GM20431 (cell line): ENCODE measurements at regions not wholly inside any gene's neighbourhood (a gene's known extent, or its start where the extent isn't known, plus 50 kb on each side); places are given as distances from the start of the nearest gene placed in this dataset.

Experiments used
- in situ Hi-C: fragments of 300-500 bp; cut with MseI, MboI; formaldehyde crosslinking; loops from one replicate; pipeline ENCODE4 v1.15.0; 2020; ENCODE audit warnings: low sequenced_read_pairs; ENCODE audit not compliant: unreplicated experiment

DNA sequence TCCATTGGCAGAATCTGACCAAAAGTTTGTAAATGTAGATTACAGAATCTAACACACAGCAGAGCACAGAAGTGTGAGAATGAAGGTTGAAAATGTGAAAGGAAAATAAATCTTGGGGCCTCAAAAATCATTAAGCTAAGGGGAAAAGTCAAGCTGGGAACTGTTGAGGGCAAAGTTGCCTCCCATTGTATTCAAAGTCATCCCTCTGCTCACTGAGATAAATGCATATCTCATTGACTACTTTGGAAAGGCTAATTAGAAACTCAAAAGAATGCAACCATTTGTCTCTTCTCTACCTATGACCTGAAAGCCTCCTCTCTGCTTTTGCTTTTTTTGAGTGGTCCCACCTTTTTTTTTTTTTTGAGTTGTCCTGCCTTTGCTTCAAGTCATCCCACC is 97.4 kb upstream of the ATF7IP start:
- in situ Hi-C loops = no loop called here

- in situ Hi-C loops = no loop called here
Measured at GRCh38 chr12:14270392-14270791, 95.1 kb upstream of the ATF7IP start.

DNA sequence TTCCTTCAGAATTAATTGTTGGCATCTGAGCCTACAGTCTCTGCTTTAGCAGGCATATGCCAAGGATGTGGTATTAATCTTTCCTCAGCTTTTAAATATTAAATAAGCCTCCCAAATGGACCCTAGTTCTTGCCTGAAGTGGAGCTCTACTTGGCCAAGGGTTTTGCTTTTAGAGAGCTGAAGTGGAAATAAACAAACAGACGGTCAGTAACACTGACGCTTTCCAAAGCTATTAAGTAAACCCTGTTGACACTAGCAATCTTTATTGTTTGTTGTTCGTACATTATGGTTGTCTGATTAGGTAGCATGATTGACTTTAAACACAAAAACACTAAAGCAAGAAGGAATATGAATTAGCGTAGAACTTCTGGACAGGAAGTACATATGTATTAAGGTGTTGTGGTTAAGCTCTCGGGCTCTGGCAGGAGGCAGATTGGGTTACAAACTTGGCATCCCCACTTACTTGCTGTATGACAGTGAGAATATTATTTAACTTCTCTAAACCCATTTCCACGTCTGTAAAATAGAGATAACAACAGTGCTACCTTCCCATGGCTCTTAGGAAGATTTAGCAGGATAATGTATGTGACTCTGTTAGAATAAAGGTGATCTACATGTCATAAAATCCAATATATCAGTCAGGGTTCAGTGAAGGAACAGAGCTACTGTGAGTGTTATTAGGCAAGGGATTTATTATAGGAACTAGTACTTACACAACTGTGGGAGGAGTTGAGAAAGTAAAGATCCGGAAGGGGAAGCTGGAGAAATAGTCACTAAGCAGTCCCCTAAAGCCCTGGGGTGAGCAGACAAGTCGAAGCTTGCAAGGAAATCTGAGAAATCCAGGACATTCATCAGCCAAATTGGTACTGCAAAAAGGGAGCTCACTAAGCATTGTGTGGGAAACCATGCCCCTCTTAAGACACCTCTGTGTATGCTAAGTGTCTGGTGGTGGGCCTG is 92.2 kb upstream of the ATF7IP start:
- in situ Hi-C loops = no loop called here

DNA sequence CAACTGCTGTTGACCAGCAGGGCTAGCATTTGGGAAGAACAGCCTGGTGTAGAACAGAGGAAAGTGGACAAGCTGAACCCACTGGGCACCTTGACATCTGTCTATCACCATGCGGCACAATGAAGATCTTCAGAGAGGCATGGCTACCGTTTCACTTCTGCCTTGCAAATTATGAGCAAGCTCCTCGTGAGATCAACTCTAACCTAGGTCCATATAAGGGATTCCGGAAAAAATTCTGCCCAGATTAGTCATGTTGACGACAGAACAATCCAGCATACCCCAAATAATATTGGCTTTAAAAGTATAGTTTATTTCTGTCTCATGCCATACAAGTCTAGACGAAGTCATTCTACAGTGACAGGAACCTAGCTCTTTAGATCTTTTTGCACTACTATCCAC is 91.6 kb upstream of the ATF7IP start:
- in situ Hi-C loops = no loop called here

GRCh38 chr12:14275111-14275510 is 90.4 kb upstream of the ATF7IP start:
- in situ Hi-C loops = no loop called here

DNA sequence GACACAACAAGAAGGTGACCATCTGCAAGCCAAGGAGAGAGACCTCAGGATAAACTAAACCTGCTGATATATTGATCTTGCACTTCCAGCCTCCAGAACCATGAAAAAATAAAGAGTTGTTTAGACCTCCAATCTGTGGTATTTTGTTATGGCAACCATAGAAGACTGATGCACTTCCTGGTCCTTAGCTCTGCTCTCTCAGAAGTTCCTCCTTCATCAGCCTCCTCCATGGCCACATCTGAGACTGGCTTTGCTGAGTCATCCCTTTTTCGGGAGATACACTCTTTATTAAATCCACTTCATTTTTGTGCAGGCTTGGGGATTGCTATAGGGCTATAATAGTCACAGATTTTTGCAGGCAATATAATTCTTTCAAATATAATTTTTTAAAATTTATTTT is 89.6 kb upstream of the ATF7IP start:
- in situ Hi-C loops = no loop called here

DNA sequence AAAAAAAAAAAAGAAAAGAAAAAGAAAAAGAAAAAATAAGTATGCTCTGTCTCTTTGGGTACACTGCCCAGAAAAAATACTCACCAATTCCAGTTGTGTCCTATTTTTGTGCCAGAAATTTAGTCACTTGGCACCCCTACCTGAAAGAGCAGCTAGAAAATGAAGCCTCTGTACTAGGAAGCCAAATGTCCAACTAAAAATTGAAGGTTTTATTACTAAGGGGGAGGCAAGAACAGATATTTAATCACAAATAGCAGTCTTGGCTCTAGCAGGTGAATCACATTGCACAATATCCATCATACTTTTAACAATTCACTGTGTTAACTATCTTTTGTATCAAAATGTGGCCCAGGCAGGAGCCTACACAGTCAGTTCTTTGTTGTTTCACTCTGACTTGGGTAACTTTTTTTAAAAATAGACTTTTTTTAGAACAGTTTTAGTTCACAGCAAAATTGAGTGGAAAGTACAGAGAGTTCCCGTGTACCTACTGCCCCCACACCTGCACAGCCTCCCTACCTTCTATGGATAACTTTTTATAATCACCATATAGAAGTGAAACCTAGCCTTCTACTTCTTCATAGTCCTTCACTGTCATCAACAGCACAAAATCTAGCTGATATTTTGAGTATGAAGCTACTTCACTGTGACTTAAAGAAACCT is 87.1 kb upstream of the ATF7IP start:
- in situ Hi-C loops = no loop called here

DNA sequence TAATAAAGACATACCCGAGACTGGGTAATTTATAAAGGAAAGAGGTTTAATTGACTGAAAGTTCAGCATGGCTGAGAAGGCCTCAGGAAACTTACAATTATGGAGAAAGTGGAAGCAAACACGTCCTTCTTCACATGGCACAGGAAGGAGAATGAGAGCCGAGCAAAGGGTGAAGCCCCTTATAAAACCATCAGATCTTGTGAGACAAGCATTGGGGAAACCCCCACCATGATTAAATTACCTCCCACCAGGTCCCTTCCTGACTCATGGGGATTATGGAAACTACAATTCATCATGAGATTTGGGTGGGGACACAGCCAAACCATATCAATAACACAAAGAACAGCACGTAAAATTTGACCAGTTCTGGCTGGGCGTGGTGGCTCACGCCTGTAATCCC is 85.6 kb upstream of the ATF7IP start:
- in situ Hi-C loops = no loop called here

- in situ Hi-C loops = no loop called here
Measured at GRCh38 chr12:14280921-14281320, 84.6 kb upstream of the ATF7IP start.

DNA sequence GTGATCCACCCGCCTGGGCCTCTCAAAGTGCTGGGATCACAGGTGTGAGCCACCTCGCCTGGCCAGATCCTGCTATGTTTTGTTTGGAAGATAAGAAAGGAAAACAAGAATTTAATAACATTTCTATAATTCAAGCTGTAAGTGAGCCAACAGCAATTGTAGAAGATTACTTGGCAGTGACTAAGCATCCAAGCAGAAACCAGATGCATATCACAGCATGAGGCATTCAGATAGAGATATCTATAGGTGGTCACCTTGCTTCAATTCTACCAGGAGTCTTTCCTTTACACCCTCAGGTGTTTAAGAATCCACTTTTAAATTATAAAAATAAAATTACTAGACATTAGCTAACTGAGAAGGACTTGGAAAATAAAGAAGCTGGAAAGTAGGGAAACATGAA is 83.9 kb upstream of the ATF7IP start:
- in situ Hi-C loops = no loop called here

GRCh38 chr12:14283489-14284144 is 81.9 kb upstream of the ATF7IP start:
- in situ Hi-C loops = no loop called here

GRCh38 chr12:14284184-14284722 is 81.2 kb upstream of the ATF7IP start:
- in situ Hi-C loops = no loop called here

DNA sequence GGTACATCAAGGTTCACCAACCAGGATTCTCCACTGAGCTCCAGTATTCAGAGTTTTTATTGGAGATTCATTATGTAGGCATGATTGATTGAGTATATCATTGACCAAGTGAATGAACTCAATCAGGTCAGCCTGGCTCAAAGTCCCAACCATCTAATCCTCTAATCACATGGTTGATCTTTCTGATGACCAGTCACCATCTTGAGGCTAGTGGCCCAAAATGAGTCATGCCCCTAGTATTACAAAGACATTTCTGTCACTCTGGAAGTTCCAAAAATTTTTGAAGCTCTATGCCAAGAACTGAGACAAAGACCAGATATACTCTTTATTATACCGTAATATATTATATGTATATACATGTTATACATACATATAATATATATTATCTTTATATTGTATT is 75.9 kb upstream of the ATF7IP start:
- in situ Hi-C loops = no loop called here

- in situ Hi-C loops = no loop called here
Measured at GRCh38 chr12:14290951-14291350, 74.5 kb upstream of the ATF7IP start.

GRCh38 chr12:14303661-14304155 is 61.8 kb upstream of the ATF7IP start:
- in situ Hi-C loops = no loop called here

DNA sequence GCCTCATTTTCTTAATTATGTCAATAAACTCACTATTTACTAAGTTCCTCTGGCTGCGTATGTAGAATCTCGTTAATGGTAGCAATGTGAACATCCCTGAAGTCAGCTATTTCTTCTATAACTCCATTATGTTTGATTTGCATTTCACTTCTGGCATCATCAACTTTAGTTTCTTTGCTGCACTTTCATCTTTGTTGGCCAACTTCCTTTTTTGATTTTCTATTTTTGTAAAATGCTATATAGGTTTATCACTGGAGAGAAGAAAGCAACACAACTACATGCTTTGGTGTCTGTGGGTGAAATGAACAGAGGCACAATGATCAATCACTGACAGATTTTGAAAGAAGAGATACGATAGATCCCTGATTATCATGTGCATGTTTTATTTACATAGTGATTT is 58.5 kb upstream of the ATF7IP start:
- in situ Hi-C loops = no loop called here

GRCh38 chr12:14308516-14308915 is 57.0 kb upstream of the ATF7IP start:
- in situ Hi-C loops = no loop called here

DNA sequence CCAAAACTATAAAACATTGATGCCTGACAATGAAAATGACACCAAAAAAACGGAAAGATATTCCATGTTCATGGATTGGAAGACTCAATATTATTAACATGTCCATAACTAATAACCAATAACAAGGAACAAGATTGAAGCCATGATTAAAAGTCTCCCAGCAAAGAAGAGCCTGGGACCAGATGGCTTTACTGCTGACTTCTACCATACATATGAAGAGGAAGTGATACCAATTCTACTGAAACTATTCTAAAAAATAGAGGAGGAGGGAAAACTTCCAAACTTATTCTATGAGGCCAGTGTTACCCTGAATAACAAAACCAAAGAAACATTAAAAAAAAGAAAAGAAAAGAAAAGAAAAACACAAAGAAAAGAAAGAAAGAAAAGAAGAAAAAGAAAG is 54.6 kb upstream of the ATF7IP start:
- in situ Hi-C loops = no loop called here

DNA sequence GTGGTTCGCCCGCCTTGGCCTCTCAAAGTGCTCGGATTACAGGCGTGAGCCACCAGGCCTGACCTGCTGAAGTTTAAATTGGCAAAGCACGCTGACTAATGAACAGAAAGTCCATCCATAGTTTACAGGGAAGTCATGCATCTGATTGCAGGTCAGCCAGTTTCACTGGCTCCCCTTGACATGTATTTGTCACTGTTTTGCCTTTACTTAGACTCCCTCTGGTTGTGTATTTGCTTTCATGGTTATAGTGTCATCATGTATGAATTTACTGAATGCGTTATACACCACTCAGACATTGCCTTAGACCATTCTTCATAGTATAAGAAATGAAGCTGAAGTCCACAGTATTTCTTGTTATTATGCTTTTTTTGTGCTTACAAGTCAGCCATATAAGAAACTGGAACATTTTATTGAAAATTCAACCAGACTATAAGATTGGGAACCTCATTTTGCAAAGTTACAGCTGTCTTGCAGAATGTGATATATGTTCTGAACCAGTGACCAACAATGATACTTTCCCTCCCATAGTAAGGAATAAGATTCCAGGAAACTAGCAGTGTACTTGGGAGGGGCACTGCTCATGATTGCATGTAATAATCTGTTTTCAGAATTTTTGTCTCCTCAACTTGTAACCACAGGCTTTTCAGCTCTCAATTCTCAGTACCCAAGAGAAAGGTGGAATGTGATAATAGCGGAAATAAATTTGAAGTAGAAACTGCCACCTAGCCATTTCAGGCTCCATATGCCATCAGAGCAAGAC is 51.9 kb upstream of the ATF7IP start:
- in situ Hi-C loops = no loop called here

GRCh38 chr12:14314801-14315200 is 50.7 kb upstream of the ATF7IP start:
- in situ Hi-C loops = no loop called here
